ENCODE measurements at regions not wholly inside any gene's neighbourhood (a gene's known extent, or its start where the extent isn't known, plus 50 kb on each side); places are given as distances from the start of the nearest gene placed in this dataset.

DNA sequence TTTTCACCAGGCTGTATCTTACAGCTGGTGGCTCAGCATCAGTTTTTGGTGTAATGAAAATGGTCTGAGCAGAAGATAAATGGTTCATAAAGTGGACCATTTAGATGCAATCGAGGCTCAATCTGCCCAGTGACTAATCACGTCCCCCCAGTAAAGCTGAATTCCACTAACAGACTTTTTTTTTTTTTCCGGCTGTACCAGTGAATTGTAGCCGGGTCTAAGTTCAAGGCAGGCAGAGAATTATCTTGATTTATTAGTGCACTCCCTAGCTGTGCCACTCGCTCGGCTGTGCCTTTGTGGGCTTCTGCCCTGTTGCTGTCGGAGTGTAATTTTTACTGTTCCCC is 215.1 kb upstream of the POU3F3 start:
- TF ChIP-seq, protein P1, sequence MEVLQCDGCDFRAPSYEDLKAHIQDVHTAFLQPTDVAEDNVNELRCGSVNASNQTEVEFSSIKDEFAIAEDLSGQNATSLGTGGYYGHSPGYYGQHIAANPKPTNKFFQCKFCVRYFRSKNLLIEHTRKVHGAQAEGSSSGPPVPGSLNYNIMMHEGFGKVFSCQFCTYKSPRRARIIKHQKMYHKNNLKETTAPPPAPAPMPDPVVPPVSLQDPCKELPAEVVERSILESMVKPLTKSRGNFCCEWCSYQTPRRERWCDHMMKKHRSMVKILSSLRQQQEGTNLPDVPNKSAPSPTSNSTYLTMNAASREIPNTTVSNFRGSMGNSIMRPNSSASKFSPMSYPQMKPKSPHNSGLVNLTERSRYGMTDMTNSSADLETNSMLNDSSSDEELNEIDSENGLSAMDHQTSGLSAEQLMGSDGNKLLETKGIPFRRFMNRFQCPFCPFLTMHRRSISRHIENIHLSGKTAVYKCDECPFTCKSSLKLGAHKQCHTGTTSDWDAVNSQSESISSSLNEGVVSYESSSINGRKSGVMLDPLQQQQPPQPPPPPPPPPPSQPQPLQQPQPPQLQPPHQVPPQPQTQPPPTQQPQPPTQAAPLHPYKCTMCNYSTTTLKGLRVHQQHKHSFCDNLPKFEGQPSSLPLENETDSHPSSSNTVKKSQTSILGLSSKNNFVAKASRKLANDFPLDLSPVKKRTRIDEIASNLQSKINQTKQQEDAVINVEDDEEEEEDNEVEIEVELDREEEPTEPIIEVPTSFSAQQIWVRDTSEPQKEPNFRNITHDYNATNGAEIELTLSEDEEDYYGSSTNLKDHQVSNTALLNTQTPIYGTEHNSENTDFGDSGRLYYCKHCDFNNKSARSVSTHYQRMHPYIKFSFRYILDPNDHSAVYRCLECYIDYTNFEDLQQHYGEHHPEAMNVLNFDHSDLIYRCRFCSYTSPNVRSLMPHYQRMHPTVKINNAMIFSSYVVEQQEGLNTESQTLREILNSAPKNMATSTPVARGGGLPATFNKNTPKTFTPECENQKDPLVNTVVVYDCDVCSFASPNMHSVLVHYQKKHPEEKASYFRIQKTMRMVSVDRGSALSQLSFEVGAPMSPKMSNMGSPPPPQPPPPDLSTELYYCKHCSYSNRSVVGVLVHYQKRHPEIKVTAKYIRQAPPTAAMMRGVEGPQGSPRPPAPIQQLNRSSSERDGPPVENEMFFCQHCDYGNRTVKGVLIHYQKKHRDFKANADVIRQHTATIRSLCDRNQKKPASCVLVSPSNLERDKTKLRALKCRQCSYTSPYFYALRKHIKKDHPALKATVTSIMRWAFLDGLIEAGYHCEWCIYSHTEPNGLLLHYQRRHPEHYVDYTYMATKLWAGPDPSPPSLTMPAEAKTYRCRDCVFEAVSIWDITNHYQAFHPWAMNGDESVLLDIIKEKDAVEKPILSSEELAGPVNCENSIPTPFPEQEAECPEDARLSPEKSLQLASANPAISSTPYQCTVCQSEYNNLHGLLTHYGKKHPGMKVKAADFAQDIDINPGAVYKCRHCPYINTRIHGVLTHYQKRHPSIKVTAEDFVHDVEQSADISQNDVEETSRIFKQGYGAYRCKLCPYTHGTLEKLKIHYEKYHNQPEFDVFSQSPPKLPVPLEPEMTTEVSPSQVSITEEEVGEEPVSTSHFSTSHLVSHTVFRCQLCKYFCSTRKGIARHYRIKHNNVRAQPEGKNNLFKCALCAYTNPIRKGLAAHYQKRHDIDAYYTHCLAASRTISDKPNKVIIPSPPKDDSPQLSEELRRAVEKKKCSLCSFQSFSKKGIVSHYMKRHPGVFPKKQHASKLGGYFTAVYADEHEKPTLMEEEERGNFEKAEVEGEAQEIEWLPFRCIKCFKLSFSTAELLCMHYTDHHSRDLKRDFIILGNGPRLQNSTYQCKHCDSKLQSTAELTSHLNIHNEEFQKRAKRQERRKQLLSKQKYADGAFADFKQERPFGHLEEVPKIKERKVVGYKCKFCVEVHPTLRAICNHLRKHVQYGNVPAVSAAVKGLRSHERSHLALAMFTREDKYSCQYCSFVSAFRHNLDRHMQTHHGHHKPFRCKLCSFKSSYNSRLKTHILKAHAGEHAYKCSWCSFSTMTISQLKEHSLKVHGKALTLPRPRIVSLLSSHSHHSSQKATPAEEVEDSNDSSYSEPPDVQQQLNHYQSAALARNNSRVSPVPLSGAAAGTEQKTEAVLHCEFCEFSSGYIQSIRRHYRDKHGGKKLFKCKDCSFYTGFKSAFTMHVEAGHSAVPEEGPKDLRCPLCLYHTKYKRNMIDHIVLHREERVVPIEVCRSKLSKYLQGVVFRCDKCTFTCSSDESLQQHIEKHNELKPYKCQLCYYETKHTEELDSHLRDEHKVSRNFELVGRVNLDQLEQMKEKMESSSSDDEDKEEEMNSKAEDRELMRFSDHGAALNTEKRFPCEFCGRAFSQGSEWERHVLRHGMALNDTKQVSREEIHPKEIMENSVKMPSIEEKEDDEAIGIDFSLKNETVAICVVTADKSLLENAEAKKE (CRISPR knock-in tag; IDR thresholded peaks at IDR 0.05) = no peak
- TF ChIP-seq POLR2AphosphoS5 (IDR thresholded peaks at IDR 0.05; ENCODE audit: low read depth) = no peak
- TF ChIP-seq, protein P2, sequence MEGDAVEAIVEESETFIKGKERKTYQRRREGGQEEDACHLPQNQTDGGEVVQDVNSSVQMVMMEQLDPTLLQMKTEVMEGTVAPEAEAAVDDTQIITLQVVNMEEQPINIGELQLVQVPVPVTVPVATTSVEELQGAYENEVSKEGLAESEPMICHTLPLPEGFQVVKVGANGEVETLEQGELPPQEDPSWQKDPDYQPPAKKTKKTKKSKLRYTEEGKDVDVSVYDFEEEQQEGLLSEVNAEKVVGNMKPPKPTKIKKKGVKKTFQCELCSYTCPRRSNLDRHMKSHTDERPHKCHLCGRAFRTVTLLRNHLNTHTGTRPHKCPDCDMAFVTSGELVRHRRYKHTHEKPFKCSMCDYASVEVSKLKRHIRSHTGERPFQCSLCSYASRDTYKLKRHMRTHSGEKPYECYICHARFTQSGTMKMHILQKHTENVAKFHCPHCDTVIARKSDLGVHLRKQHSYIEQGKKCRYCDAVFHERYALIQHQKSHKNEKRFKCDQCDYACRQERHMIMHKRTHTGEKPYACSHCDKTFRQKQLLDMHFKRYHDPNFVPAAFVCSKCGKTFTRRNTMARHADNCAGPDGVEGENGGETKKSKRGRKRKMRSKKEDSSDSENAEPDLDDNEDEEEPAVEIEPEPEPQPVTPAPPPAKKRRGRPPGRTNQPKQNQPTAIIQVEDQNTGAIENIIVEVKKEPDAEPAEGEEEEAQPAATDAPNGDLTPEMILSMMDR (conservative IDR thresholded peaks at IDR 0.05; ENCODE audit: low read depth in 2 of 2) = no peak
- TF ChIP-seq, protein P3, sequence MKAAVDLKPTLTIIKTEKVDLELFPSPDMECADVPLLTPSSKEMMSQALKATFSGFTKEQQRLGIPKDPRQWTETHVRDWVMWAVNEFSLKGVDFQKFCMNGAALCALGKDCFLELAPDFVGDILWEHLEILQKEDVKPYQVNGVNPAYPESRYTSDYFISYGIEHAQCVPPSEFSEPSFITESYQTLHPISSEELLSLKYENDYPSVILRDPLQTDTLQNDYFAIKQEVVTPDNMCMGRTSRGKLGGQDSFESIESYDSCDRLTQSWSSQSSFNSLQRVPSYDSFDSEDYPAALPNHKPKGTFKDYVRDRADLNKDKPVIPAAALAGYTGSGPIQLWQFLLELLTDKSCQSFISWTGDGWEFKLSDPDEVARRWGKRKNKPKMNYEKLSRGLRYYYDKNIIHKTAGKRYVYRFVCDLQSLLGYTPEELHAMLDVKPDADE (IDR thresholded peaks at IDR 0.05) = no peak
- TF ChIP-seq ZNF114 (CRISPR knock-in tag; IDR thresholded peaks at IDR 0.05) = no peak
- TF ChIP-seq STAT1 (IDR thresholded peaks at IDR 0.05; ENCODE audit: unreplicated experiment) = no peak
- TF ChIP-seq ZNF331 (CRISPR knock-in tag; IDR thresholded peaks at IDR 0.05; ENCODE audit: low read depth) = no peak
